ENCODE measurements at regions not wholly inside any gene's neighbourhood (a gene's known extent, or its start where the extent isn't known, plus 50 kb on each side); places are given as distances from the start of the nearest gene placed in this dataset.

DNA sequence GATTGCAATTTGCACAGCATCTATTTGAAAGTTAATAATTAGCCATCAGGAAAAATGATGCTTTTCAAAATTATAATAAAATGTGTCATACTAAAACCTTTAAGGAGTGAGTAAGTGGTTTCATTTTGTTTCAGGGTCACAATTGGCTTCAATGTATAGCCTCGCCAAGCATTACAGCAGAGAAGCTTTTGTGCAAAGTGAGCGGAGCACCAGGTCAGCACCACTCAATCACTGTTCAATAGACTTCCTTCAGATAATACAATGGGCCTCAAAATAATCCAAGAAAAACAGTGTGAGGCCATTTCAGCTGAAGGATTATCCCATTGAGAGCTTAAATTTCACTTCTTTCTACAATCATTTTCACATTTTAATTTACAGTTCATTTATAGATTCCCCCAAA is 409.2 kb upstream of the SLIT2 start:
- TF ChIP-seq, protein P1, sequence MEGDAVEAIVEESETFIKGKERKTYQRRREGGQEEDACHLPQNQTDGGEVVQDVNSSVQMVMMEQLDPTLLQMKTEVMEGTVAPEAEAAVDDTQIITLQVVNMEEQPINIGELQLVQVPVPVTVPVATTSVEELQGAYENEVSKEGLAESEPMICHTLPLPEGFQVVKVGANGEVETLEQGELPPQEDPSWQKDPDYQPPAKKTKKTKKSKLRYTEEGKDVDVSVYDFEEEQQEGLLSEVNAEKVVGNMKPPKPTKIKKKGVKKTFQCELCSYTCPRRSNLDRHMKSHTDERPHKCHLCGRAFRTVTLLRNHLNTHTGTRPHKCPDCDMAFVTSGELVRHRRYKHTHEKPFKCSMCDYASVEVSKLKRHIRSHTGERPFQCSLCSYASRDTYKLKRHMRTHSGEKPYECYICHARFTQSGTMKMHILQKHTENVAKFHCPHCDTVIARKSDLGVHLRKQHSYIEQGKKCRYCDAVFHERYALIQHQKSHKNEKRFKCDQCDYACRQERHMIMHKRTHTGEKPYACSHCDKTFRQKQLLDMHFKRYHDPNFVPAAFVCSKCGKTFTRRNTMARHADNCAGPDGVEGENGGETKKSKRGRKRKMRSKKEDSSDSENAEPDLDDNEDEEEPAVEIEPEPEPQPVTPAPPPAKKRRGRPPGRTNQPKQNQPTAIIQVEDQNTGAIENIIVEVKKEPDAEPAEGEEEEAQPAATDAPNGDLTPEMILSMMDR (IDR thresholded peaks at IDR 0.05): no peak
- no peak for TF ChIP-seq POLR2A (IDR thresholded peaks at IDR 0.05)
- TF ChIP-seq EP300 (IDR thresholded peaks at IDR 0.05): no peak
